Endothelial cell of umbilical vein (primary cell): ENCODE measurements at regions not wholly inside any gene's neighbourhood (a gene's known extent, or its start where the extent isn't known, plus 50 kb on each side); places are given as distances from the start of the nearest gene placed in this dataset.
"Not testable (repeated sequence)": the region's sequence is repeated elsewhere in the genome, so short reads cannot be mapped to it uniquely, and the experiment has no call there.

Experiments used
- BruUV-seq: library from RNA; stranded (reverse); fragments of 400-500 nt; replicated peaks from 2 replicates; lab custom pipeline; 2021; lab: Mats Ljungman, UMichigan
- CTCF ChIA-PET: fragments of 300-600, 350-600 bp; sonication (Branson Sonifier 250); formaldehyde crosslinking; loops from one replicate; lab custom pipeline; 2021; ENCODE audit warnings: antibody characterized with exemption, inconsistent platforms; lab: Charles Lee
- POLR2A ChIA-PET: fragments of 300-600, 350-600 bp; sonication (Branson Sonifier 250); formaldehyde crosslinking; loops from one replicate; lab custom pipeline; 2021; ENCODE audit warnings: antibody characterized with exemption, inconsistent platforms; lab: Charles Lee
- DNase-seq: peaks from one replicate; pipeline ENCODE4 v3.0.0-alpha.2; 2011; ENCODE audit warnings: low read depth, low spot score
- FAIRE-seq: peaks from 2 replicates; lab custom pipeline; 2011; peaks lifted over from hg19 to GRCh38; lab: Jason Lieb, UNC
- H2AFZ ChIP-seq: 2 replicates; pipeline ENCODE4 v1.6.0; 2012; ENCODE audit warnings: low read depth, low read length, control low read depth, inconsistent platforms
- H3K27ac ChIP-seq: 2 replicates; pipeline ENCODE4 v1.5.1; 2011; ENCODE audit warnings: low read depth, mild to moderate bottlenecking, control low read depth, low read length, moderate library complexity; ENCODE audit not compliant: insufficient read depth
- H3K27me3 ChIP-seq, 2 experiments: 2 replicates each; pipeline versions ENCODE4 v1.6.0 to v1.6.1; 2011; ENCODE audit warnings: low read length in 2 of 2, mixed read lengths in 1 of 2; ENCODE audit not compliant: control insufficient read depth in 2 of 2, insufficient read depth in 2 of 2
- H3K36me3 ChIP-seq, 2 experiments: 2 replicates in 1 of 2; 3 replicates in 1 of 2; pipeline ENCODE4 v1.5.1; 2011; ENCODE audit warnings: low read length in 2 of 2, mild to moderate bottlenecking in 1 of 2, moderate library complexity in 1 of 2; ENCODE audit not compliant: control insufficient read depth in 2 of 2, insufficient read depth in 2 of 2; ENCODE audit errors: extremely low read depth in 1 of 2
- H3K4me1 ChIP-seq: 3 replicates; pipeline ENCODE4 v1.5.1; 2011; ENCODE audit warnings: mild to moderate bottlenecking, low read length; ENCODE audit not compliant: control insufficient read depth, insufficient read depth; ENCODE audit errors: extremely low read depth
- H3K4me2 ChIP-seq: 2 replicates; pipeline ENCODE4 v1.6.1; 2011; ENCODE audit warnings: low read length, control low read depth, mixed read lengths; ENCODE audit not compliant: insufficient read depth
- H3K4me3 ChIP-seq, 3 experiments: fragments of 200-600 bp in 1 of 3; sonication (generic), shearing (Covaris generic) in 1 of 3; replicated peaks in 1 of 3; 2 replicates each; pipeline ENCODE4 v1.5.1; 2011 to 2016; ENCODE audit warnings: control low read depth in 3 of 3, low read length in 3 of 3, mild to moderate bottlenecking in 2 of 3, inconsistent platforms in 1 of 3, low read depth in 1 of 3, moderate library complexity in 1 of 3; ENCODE audit not compliant: insufficient read depth in 1 of 3
- H3K79me2 ChIP-seq: 2 replicates; pipeline ENCODE4 v1.6.0; 2012; ENCODE audit warnings: low read length, inconsistent platforms; ENCODE audit not compliant: control insufficient read depth, insufficient read depth
- H3K9ac ChIP-seq: replicated peaks from 2 replicates; pipeline ENCODE3; 2011; ENCODE audit warnings: low read length, control low read depth; ENCODE audit not compliant: insufficient read depth; ENCODE audit errors: extremely low read depth
- H3K9me1 ChIP-seq: replicated peaks from 3 replicates; pipeline ENCODE4 v1.6.0; 2011; ENCODE audit warnings: mild to moderate bottlenecking, low read length; ENCODE audit not compliant: control insufficient read depth, insufficient read depth; ENCODE audit errors: extremely low read depth
- H3K9me3 ChIP-seq: replicated peaks from 2 replicates; pipeline ENCODE4 v1.5.1; 2012; ENCODE audit warnings: low read length, inconsistent platforms; ENCODE audit not compliant: control insufficient read depth, insufficient read depth
- H4K20me1 ChIP-seq: replicated peaks from 2 replicates; pipeline ENCODE3; 2011; ENCODE audit warnings: mild to moderate bottlenecking, low read length; ENCODE audit not compliant: control insufficient read depth, insufficient read depth; ENCODE audit errors: extremely low read depth
- dilution Hi-C: fragments of 300-500 bp; cut with MboI; formaldehyde crosslinking; loops from one replicate; pipeline ENCODE4 v1.15.0; 2019; ENCODE audit warnings: low sequenced_read_pairs; ENCODE audit not compliant: extremely low pct_ligation_motif_present
- intact Hi-C: fragments of 100-400 bp; cut with micrococcal nuclease; formaldehyde crosslinking; loops from one replicate; pipeline ENCODE4 v1.10.0; 2022

- H2AFZ ChIP-seq, FAIRE-seq, dilution Hi-C loops: not testable (repeated sequence)
Measured at GRCh38 chr12:9446883-9447761, 160.6 kb downstream of the KLRB1 start.

GRCh38 chr12:9440428-9440827 is 167.3 kb downstream of the KLRB1 start:
- POLR2A ChIA-PET, BruUV-seq, H3K36me3 ChIP-seq, H3K9me3 ChIP-seq, H3K4me1 ChIP-seq, dilution Hi-C loops, H4K20me1 ChIP-seq, DNase-seq, CTCF ChIA-PET, FAIRE-seq, H3K27ac ChIP-seq, H3K27me3 ChIP-seq, H3K79me2 ChIP-seq, H3K9ac ChIP-seq, H3K9me1 ChIP-seq, H2AFZ ChIP-seq, H3K4me2 ChIP-seq, intact Hi-C loops, H3K4me3 ChIP-seq: not testable (repeated sequence)

More at GRCh38 chr12:9446883-9447761, 160.6 kb downstream of the KLRB1 start:
- POLR2A ChIA-PET, H4K20me1 ChIP-seq, BruUV-seq, H3K9me1 ChIP-seq, H3K79me2 ChIP-seq, H3K27ac ChIP-seq, H3K9ac ChIP-seq, intact Hi-C loops, H3K4me1 ChIP-seq, H3K27me3 ChIP-seq, H3K36me3 ChIP-seq, CTCF ChIA-PET, H3K9me3 ChIP-seq, DNase-seq: not testable (repeated sequence)
- Histone ChIP-seq H3K4me3 (peak overlapping the region in 1 of 3 experiments; percentile 65), H3K4me2 (peak overlapping the region; percentile 36)

GRCh38 chr12:9435682-9436081 is 172.0 kb downstream of the KLRB1 start:
- H3K4me3 ChIP-seq, H3K4me1 ChIP-seq, H3K27ac ChIP-seq, BruUV-seq, H2AFZ ChIP-seq, DNase-seq, H3K9ac ChIP-seq, FAIRE-seq, dilution Hi-C loops, H3K9me3 ChIP-seq, H3K36me3 ChIP-seq, H3K79me2 ChIP-seq, H4K20me1 ChIP-seq, H3K9me1 ChIP-seq, intact Hi-C loops, POLR2A ChIA-PET, H3K4me2 ChIP-seq, CTCF ChIA-PET, H3K27me3 ChIP-seq: not testable (repeated sequence)

- H3K4me2 ChIP-seq, H4K20me1 ChIP-seq, H3K9ac ChIP-seq, H3K9me1 ChIP-seq, intact Hi-C loops, H3K4me1 ChIP-seq, dilution Hi-C loops, FAIRE-seq, BruUV-seq, DNase-seq, H3K4me3 ChIP-seq, H3K27ac ChIP-seq, H3K36me3 ChIP-seq, H3K79me2 ChIP-seq, CTCF ChIA-PET, POLR2A ChIA-PET, H3K9me3 ChIP-seq, H2AFZ ChIP-seq, H3K27me3 ChIP-seq: not testable (repeated sequence)
Measured at GRCh38 chr12:9430385-9430784, 177.3 kb downstream of the KLRB1 start.
